GM12874 (cell line): ENCODE measurements at regions not wholly inside any gene's neighbourhood (a gene's known extent, or its start where the extent isn't known, plus 50 kb on each side); places are given as distances from the start of the nearest gene placed in this dataset.

ENCODE experiments used
- TF ChIP-seq, protein P1 (sequence below): IDR thresholded peaks from 2 replicates; pipeline ENCODE4 v1.5.1; 2011; ENCODE audit warnings: low read depth, mild to moderate bottlenecking, control low read depth, low read length, moderate library complexity; ENCODE audit not compliant: insufficient read depth

DNA sequence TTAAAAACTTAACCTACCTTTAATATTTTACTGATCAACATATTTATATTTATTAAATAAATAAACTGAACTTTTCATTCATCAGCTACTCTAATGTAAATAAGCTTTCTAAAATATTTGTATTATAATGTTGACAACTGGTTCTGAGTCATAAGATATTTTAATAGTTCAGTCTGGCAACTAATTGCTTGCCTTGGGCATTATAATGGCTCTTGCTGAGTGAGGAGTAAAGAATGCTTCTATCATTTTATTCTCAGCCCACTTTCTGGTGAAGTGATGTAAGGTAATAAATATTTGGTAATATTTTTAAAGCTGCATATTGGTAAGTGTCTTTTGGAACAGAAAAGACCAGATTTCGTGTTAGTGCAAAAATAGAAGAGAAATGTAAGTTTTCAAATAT lies 81.5 kb downstream of the DIPK2A start:
- TF ChIP-seq, protein P1, sequence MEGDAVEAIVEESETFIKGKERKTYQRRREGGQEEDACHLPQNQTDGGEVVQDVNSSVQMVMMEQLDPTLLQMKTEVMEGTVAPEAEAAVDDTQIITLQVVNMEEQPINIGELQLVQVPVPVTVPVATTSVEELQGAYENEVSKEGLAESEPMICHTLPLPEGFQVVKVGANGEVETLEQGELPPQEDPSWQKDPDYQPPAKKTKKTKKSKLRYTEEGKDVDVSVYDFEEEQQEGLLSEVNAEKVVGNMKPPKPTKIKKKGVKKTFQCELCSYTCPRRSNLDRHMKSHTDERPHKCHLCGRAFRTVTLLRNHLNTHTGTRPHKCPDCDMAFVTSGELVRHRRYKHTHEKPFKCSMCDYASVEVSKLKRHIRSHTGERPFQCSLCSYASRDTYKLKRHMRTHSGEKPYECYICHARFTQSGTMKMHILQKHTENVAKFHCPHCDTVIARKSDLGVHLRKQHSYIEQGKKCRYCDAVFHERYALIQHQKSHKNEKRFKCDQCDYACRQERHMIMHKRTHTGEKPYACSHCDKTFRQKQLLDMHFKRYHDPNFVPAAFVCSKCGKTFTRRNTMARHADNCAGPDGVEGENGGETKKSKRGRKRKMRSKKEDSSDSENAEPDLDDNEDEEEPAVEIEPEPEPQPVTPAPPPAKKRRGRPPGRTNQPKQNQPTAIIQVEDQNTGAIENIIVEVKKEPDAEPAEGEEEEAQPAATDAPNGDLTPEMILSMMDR: no peak

DNA sequence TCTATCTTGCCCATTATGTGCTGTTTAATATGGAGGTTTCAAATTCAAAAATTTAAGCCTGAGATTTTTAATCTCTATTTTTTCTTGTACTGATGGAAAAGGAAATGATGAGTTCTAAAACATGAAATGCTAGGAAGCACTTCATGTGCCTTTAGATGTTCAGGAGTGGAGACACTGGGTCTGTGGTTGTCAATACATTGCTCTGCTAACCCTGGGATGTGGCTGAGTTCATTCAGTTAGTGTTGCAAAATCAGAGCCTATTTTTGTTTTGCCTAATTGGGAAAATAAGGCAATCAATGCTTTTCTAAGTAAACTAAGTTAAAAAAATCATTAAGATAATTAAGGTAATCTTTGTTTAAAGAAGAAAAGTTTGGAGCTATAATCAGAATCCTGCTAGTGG lies 83.1 kb downstream of the DIPK2A start:
- TF ChIP-seq, protein P1: no peak

DNA sequence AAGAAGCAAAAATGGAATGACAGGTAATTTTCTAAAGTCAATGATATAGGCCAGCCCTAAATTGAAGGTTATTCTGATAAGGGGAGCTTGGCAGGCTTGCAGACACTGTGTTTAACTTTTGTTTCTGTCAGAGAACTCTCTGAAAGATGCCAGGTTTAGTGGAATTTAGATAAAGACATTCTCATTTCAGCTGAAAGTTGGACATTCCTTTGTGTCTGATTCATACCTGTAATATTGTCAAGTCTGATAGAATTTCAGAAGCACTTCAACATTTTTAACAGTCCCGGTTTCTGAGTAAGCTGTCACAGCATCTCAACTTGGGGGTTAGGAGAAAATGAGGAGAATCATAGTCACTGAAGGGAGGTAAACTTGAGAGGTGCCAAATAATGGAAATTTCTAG lies 84.0 kb downstream of the DIPK2A start:
- TF ChIP-seq, protein P1: no peak

DNA sequence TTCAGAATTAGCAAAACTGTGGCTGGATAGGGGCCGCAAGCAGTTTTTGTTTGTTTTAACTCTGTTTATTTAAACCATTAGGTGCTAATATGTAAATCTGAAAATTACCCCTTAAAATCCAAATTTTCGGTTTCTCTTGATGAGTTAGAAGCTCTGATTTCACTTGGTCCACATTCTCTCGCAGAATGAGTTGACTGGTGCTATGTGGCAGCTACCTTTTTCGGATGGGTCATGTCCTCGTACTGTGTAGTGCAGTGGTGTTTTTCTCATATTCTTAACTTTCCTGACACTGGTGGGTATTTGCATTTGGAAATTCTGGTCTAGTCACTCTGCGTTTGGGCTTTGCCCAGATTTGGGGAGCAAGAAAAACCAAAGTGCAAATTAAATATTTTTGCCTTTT lies 87.1 kb downstream of the DIPK2A start:
- TF ChIP-seq, protein P1: no peak

DNA sequence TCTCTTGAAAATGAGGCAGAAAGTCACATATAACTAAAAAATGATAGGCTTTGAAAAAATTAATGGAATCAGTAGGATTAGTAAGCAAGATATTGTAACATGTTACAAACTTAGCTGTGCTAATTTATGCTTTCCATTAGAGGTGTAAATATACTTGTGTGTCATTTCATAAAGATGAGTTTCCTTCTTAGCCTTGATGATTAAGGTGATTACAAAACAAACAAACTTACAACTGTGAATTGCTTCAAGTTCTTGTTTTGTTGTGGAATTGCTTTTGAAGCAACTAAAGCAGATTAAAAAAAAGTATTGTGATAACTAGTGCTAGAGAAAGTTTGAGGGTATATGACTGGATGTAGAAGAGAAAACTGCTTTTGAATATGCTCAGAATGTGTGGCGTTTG lies 87.9 kb downstream of the DIPK2A start:
- TF ChIP-seq, protein P1: no peak

DNA sequence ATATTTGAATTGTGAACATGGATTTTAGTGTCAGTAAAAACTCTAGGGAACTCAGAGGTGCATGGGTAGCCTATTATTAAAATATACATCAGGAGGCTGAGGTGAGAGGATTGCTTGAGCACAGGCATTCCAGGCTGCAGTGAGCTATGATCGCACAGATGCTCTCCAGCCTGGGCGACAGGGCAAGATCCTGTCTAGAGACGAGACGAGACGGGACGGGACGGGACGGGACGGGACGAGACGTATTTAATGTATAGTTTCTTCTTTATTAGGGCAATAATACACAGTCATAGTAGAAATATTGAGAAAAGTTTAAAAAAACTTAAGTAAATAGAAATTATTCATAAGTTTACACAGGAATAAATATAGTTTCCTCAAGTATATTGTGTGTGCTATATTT lies 89.3 kb downstream of the DIPK2A start:
- TF ChIP-seq, protein P1: no peak

DNA sequence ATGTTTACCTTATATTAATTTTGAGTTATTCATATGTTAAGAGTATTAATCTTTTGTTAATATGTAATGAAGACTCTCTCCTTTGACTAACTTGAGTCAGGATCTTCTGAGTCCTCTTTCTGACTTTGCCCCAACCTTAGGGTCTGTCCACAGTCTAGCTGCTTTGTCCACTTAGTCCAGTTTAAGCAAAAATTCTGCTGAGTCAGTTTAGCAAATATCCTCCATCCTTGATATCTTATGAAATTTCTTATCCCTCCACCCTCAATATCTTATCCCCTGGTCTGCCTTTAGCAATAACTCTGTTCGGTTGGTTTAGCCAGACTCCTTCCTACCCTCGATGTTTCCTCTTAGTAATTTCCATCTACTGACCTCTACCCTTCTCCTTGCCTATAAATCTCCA lies 91.7 kb downstream of the DIPK2A start:
- TF ChIP-seq, protein P1: no peak

DNA sequence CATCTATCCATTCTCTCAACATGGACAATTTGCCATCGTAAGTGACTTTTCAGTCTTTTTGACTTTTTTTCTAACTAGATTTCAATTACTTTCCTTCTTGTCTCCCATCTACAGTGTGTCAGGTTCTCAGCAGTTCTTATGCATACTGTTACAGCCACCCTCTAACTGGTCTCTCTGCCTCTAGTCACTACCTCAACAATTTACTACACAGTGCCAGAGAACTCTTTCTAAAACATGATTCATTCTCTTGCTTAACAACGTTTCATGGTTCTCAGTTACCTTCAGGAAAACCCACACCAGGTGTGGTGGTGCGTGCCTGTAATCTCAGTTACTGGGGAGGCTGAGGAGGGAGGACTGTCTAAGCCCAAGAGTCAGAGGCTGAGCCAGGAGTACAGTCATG lies 95.4 kb downstream of the DIPK2A start:
- TF ChIP-seq, protein P1: no peak
